Aorta (tissue), 5 donors: ENCODE measurements at regions not wholly inside any gene's neighbourhood (a gene's known extent, or its start where the extent isn't known, plus 50 kb on each side); places are given as distances from the start of the nearest gene placed in this dataset.
"Not testable (repeated sequence)": the region's sequence is repeated elsewhere in the genome, so short reads cannot be mapped to it uniquely, and the experiment has no call there.

Experiments
- ATAC-seq: fragments of 200-7000 bp; cut with Tn5 transposase; one replicate; pipeline ENCODE4 v1.9.1; 2022; ENCODE audit warnings: moderate library complexity; ENCODE audit not compliant: low FRiP score
- DNase-seq, 2 donors: peaks; one replicate each; pipeline ENCODE4 v3.0.0-alpha.2; 2020
- H3K27ac ChIP-seq, 2 donors: one replicate each; pipeline ENCODE4 v1.5.1; 2013; ENCODE audit warnings: low read length in 2 of 2, mild to moderate bottlenecking in 2 of 2, moderate library complexity in 2 of 2, control low read depth in 1 of 2, inconsistent platforms in 1 of 2, low read depth in 1 of 2
- H3K27me3 ChIP-seq, 2 donors: one replicate each; pipeline ENCODE4 v1.6.1; 2013; ENCODE audit warnings: control low read depth in 1 of 2, low read length in 1 of 2, mild to moderate bottlenecking in 1 of 2, moderate library complexity in 1 of 2; ENCODE audit not compliant: insufficient read depth in 2 of 2, control insufficient read depth in 1 of 2
- H3K36me3 ChIP-seq, 2 donors: one replicate each; pipeline ENCODE4 v1.6.1; 2013; ENCODE audit warnings: control low read depth in 1 of 2, low read length in 1 of 2, mild to moderate bottlenecking in 1 of 2; ENCODE audit not compliant: insufficient read depth in 2 of 2, control insufficient read depth in 1 of 2
- H3K4me1 ChIP-seq, 2 donors: one replicate each; pipeline ENCODE4 v1.6.1; 2013; ENCODE audit warnings: low read length in 2 of 2, control low read depth in 1 of 2, mild to moderate bottlenecking in 1 of 2, moderate library complexity in 1 of 2; ENCODE audit not compliant: insufficient read depth in 2 of 2, control insufficient read depth in 1 of 2
- H3K4me3 ChIP-seq, 2 donors: one replicate each; pipeline ENCODE4 v1.5.1; 2013; ENCODE audit warnings: low read length in 2 of 2, control low read depth in 1 of 2, mild to moderate bottlenecking in 1 of 2
- H3K9me3 ChIP-seq: one replicate; pipeline ENCODE4 v1.6.1; 2013; ENCODE audit warnings: mild to moderate bottlenecking, low read length; ENCODE audit not compliant: control insufficient read depth
- WGBS, 2 donors: extraction: QIAGEN DNeasy Blood & Tissue Kit; methylation state at CpG; one replicate each; pipeline ENCODE4 v1.1.7; 2013; 5-methylcytosine and 5-hydroxymethylcytosine counted together
- intact Hi-C, 2 donors: fragments of 100-400 bp; cut with DNase I; formaldehyde crosslinking; loops; one replicate each; pipeline versions ENCODE4 v1.14.2 to v1.15.0; 2022
- donor health status: healthy with polysubstance abuse.
- donor health status: Bipolar disorder and iron deficiency.
- donor health status: DM: no; HTN: no; CAD: no.
- donor health status: DM: no; HTN: no; CAD: no.
- donor health status: DM: yes; HTN: yes; CAD: no.

DNA sequence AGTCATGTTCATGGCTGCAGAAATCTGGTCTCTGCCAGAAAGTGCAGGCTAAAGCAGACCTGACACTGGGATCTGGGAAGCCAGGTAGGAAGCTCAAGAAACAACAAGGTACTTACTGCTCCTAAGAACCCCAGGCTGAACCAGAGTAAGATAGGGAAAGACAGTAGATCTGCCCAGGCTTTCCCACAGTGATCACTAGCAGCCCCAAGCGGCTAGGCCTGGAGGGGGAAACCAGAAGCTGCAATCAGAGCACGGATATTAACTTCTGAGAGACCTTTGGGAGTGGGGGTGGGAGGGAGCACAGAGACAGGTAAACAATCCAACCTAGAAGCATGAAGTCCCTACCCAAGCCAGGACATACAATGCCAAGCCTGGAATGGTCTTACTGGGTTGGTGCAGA lies 135.2 kb upstream of the C11orf58 start:
- DNase-seq (no peak), ATAC-seq (no peak)
- Histone ChIP-seq H3K9me3 (no peaks in the 10 kb centered on the region), H3K36me3 (no peaks in the 10 kb centered on the region), H3K27me3 (no peaks in the 10 kb centered on the region), H3K4me3 (no peak overlapping the region), H3K4me1 (no peaks in the 10 kb centered on the region), H3K27ac (no peak overlapping the region)
- 87 to 96% methylated on average over 2 of the region's 2 CpGs for WGBS, 2 donors
- intact Hi-C loops = loop anchor here in 1 of 2 donors (10.0 kb wide), 1 partner anchor 698 kb away; no protein-coding TSS in a partner anchor

DNA sequence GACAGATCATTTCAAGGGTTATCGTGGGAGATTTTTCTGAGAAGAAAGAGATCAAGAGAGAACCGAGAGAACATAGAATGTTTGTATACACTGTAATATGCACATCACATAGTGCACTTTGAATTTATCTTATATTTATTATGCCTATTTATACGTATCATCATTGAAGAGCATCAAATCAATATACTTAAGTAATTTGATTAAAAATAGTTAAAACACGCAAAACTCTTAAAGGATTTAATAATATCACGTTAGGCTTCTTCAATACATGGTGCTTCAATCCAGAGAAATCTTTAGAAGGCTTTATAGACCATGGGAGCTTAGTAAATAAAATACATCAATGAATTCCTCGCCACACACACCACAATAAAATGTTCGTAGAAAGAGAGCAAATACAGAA lies 139.5 kb upstream of the C11orf58 start:
- DNase-seq (no peak), ATAC-seq (no peak)
- H3K9me3 ChIP-seq = no peaks in the 10 kb centered on the region
- WGBS, 2 donors = 94 to 95% methylated on average over 7 of the region's 7 CpGs
- intact Hi-C loops = no loop called here
- H3K4me1 ChIP-seq = no peaks in the 10 kb centered on the region
- no peak overlapping the region for H3K4me3 ChIP-seq
- no peaks in the 10 kb centered on the region for H3K27me3 ChIP-seq
- H3K27ac ChIP-seq = no peak overlapping the region
- H3K36me3 ChIP-seq = no peaks in the 10 kb centered on the region

DNA sequence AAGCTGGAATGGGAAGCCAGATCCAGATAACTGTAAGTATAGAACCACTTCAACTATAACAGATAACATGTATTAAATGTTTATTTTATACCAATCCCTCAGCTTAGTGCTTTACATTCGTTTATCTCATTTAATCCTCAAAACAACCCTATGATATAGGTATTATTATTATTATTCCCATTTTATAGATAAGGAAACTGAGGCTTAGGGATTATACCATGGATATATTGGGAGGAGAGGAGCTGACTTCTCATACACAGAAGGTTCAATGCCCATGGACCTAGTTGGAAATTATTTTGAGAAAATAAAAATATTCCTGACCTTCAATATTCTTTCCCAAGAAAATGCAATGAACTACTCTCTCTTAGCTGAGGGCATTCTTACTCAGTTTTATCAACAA lies 140.4 kb upstream of the C11orf58 start:
- H3K27me3 ChIP-seq = no peaks in the 10 kb centered on the region
- H3K27ac ChIP-seq = no peak overlapping the region
- no peak for ATAC-seq
- DNase-seq = no peak
- no peaks in the 10 kb centered on the region for H3K4me1 ChIP-seq
- H3K4me3 ChIP-seq = no peak overlapping the region
- 50 to 53% methylated on average over 1 of the region's 1 CpG for WGBS, 2 donors
- intact Hi-C loops = no loop called here
- H3K9me3 ChIP-seq = no peaks in the 10 kb centered on the region
- no peaks in the 10 kb centered on the region for H3K36me3 ChIP-seq

DNA sequence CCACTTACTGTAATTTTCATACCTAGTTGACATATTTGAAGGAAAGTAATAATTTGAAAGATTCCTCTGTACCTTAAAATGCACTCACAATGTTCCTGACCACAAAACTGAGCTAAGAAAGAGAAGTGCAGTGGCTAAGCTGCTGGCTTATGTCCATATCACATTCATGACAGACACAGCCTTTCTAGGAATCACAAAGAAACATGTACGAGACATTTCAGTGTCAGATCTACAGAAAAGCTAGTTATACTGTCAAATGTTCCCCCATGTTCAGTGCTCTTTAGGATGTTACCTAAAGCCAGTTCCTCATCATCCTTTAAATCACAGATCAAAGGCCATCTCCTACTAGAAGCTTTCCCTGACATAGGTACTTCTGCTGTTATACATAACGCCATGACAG lies 142.2 kb upstream of the C11orf58 start:
- Histone ChIP-seq H3K36me3 (no peaks in the 10 kb centered on the region), H3K4me1 (no peaks in the 10 kb centered on the region), H3K27me3 (no peaks in the 10 kb centered on the region), H3K9me3 (no peaks in the 10 kb centered on the region), H3K4me3 (no peak overlapping the region), H3K27ac (no peak overlapping the region)
- WGBS, 2 donors = 78 to 86% methylated on average over 2 of the region's 2 CpGs
- ATAC-seq (no peak), DNase-seq (no peak)
- intact Hi-C loops = no loop called here

DNA sequence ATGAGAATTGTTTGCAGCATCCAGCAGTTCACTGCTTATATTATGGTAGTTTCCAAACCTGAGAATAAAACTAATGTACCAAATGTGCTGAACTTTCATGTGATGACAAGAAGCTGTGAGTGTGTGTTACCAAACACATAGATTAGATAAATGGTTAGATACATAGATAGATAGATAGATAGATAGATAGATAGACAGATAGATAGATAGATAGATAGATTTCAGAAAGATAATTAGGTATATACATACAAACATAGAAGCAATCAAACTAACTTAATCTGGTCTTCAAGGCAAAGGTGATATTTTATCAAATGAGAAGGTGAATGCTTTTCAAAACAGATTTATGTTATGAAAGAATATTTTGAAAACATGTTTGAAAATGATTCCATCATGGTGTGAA lies 147.3 kb upstream of the C11orf58 start:
- Histone ChIP-seq H3K27me3 (no peaks in the 10 kb centered on the region), H3K36me3 (no peaks in the 10 kb centered on the region), H3K4me1 (no peaks in the 10 kb centered on the region), H3K9me3 (no peaks in the 10 kb centered on the region), H3K4me3 (no peak overlapping the region), H3K27ac (no peak overlapping the region)
- ATAC-seq = no peak
- DNase-seq = no peak
- intact Hi-C loops = no loop called here

DNA sequence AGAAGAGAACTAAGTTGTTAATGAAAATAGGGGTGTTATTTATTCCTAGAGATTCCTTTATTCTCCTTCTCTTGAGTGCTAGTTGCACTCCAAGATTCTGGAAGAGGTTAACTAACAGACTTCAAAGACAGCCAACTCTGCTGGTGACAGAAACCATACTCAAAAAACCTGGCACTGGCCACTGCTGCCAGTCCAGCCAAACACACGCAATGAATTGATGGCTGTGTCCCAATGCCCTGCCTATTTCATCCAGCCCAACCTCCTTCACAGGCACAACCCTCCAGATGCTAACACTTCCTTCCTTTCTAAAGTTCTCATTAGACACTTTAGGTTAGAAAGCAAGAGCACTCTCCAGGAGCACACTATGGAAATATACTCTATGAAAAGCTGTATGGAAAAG lies 150.8 kb upstream of the C11orf58 start:
- DNase-seq = no peak
- Histone ChIP-seq H3K9me3 (no peaks in the 10 kb centered on the region), H3K4me3 (no peak overlapping the region), H3K27me3 (no peaks in the 10 kb centered on the region), H3K36me3 (no peaks in the 10 kb centered on the region), H3K4me1 (no peaks in the 10 kb centered on the region), H3K27ac (no peak overlapping the region)
- 0 to 1% methylated on average over 1 of the region's 1 CpG for whole genome bisulfite sequencing, 2 donors
- ATAC-seq = no peak
- intact Hi-C loops = no loop called here

DNA sequence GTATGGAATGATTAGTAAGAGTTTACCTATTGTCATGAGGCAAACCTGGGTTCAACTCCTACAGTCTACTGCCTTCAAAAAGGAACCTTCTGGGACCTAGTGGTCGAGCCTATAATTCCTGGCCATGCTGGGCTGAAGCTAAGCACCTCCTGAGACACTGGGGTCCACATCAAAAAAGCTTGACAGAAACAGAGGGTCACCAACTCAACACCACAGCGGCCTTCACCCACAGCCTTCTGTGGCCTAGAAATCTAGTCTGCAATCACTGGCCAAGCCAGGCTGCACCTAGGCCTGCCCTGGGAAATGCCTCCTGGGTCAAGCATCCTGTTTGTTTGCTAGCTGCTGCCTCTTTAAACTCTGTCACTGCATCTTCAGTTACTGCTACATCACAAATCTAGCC lies 153.9 kb upstream of the C11orf58 start:
- Histone ChIP-seq H3K4me1 (no peaks in the 10 kb centered on the region), H3K9me3 (no peaks in the 10 kb centered on the region), H3K27ac (no peak overlapping the region), H3K36me3 (no peaks in the 10 kb centered on the region), H3K4me3 (no peak overlapping the region), H3K27me3 (no peaks in the 10 kb centered on the region)
- DNase-seq (no peak), ATAC-seq (no peak)
- intact Hi-C loops = no loop called here
- WGBS, 2 donors = 93% methylated on average over 2 of the region's 2 CpGs

DNA sequence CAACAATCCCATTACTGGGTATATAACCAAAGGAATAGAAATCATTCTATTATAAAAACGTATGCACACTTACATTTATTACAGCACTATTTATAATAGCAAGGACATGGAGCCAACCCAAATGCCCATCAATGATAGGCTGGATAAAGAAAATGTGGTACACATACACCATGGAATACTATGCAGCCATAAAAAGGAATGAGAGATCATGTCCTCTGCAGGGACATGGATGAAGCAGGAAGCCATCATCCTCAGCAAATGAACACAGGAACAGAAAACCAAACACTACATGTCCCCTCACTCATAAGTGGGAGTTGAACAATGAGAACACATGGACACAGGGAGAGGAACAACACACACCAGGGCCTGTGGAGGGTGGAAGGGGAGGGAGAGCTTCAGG lies 157.4 kb upstream of the C11orf58 start:
- ATAC-seq, H3K4me3 ChIP-seq, H3K9me3 ChIP-seq, H3K4me1 ChIP-seq, DNase-seq, intact Hi-C loops, H3K36me3 ChIP-seq, H3K27ac ChIP-seq, H3K27me3 ChIP-seq: not testable (repeated sequence)
- 82 to 86% methylated on average over 1 of the region's 1 CpG for WGBS, 2 donors

DNA sequence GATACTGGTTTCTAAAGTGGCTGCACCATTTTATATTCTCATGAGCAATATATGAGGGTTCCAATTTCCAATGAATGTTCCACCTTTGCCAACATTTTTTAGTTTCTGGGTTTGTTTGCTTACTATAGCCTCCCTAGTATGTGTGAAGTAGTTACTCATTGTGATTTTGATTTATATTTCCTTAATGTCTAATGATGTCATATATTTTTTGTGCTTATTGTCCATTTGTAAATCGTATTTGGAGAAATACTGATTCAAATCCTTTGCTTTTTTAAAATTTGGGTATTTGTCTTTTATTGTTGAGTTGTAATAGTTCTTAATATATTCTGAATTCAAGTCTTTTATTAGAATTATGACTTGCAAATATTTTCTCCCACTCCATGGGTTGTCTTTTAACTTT lies 161.0 kb upstream of the C11orf58 start:
- Histone ChIP-seq H3K9me3 (no peaks in the 10 kb centered on the region), H3K4me3 (no peak overlapping the region), H3K36me3 (no peaks in the 10 kb centered on the region), H3K27ac (no peak overlapping the region), H3K27me3 (no peaks in the 10 kb centered on the region), H3K4me1 (no peaks in the 10 kb centered on the region)
- no peak for ATAC-seq
- intact Hi-C loops = no loop called here
- 45 to 74% methylated on average over 1 of the region's 1 CpG for WGBS, 2 donors
- DNase-seq = no peak
